Hematopoietic multipotent progenitor cell (in vitro differentiated cells): ENCODE measurements at regions not wholly inside any gene's neighbourhood (a gene's known extent, or its start where the extent isn't known, plus 50 kb on each side); places are given as distances from the start of the nearest gene placed in this dataset.

Source experiments
- DNase-seq, 3 donors: peaks; one replicate each; pipeline ENCODE4 v3.0.0-alpha.2; 2011 to 2015; ENCODE audit warnings: low read depth in 2 of 3, low spot score in 2 of 3

DNA sequence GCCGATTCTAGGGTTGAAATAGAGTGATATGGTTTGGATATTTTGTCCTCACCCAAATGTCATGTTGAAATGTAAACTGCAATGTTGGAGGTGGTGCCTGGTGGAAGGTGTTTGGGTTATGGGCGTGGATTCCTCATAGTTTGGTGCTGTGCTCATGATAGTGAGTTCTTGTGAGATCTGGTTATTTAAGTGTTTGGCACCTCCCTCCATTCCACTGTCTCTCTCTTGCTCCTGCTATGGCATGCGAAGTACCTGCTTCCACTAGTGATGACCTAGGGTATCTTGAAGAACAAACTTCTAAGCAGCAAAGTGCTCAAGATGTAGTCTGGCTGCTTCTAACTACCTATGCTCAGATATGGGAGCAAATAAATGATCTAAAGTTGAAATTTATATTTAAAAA is 56.0 kb upstream of the TSPAN18 start:
- DNase-seq = no peak

DNA sequence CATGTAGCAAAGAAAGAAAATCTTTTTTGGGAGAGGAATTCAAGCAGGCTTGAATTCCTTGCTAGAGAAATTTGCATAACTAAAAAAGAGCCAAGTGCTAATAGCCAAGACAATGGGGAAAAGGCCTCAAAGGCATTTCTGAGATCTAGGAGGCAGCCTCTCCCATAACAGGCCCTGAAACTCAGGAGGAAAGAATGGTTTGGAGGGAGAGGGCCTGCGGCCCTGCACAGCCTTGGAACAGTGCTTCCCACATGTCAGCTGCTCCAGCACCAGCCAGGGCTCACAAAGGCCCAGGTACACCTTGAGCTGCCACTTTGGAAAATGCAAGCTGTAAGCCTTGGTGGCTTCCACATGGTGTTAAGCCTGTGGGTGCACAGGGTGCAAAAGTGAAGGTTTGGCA is 55.5 kb upstream of the TSPAN18 start:
- DNase-seq = no peak

DNA sequence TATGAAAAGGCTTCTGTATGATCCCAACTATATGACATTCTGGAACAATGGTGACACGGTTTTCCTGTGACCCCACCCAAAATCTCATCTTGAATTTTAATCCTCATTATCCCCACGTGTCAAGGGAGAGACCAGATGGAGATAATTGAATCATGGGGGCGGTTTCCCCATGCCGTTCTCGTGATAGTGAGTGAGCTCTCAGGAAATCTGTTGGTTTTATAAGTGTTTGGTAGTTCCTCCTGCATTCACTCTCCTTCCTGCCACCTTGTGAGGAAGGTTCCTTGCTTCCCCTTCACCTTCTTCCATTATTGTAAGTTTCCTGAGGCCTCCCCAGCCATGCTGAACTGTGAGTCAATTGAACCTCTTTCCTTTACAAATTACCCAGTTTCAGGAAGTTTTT is 53.1 kb upstream of the TSPAN18 start:
- peak in 1 of 3 donors; percentile 17 for DNase-seq

DNA sequence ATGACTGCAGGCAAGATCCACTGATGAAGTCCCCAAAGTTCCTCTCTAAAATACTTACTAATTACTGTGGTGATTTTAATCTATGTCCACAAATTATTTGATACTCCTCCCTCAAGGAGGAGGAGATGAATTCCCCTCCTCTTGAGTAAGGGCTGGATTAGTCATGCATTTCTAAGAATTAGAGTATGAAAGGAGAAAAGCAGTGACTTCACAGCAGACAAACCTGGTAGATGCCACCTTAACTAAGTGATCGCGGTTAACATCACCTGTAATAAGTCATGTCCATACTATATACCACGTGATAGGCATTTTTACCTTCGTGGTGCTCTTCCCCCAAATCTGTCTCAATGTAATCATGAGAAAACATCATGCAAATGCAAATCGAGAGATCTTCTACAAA is 52.0 kb upstream of the TSPAN18 start:
- no peak for DNase-seq

DNA sequence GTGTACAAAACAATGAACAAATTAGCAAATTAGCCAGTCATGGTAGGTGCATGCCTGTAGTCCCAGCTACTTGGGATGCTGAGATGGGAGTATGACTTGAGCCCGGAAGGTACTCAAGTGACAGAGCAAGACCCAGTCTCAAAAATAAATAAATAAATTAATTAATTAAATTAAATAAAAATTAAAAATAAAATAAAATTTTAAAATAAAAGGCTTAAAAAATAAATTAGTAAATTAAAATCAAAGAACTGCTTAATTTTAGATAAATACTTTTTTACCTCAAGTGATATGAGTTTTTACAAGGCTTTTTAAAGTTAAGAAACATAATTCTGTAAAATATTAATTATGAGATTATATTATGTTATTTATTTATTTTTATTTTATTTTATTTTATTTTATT is 50.9 kb upstream of the TSPAN18 start:
- DNase-seq = no peak
